ENCODE measurements at regions not wholly inside any gene's neighbourhood (a gene's known extent, or its start where the extent isn't known, plus 50 kb on each side); places are given as distances from the start of the nearest gene placed in this dataset.

DNA sequence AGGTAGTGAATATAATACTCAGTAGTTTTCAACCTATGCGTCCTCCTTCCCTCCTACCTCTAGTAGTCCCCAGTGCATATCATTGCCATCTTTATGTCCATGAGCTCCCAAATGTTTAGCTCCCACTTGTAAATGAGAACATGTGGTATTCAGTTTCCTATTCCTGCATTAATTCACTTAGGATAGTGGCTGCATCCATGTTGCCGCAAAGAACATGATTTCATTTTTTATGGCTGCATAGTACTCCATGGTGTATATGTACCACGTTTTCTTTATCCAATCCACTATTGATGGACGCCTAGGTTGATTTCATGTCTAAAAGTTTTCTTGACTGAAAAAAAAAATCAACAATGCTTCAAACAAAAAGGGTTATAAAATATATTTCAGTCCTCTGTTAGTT, 303.4 kb upstream of the SGCG start:
- Histone ChIP-seq H3K4me1 (ENCODE audit: control insufficient read depth, insufficient read depth, low read length) (no peaks in the 10 kb centered on the region), H3K14ac (replicated peaks; ENCODE audit: low read depth, low read length) (no peak overlapping the region), H2BK15ac (ENCODE audit: low read depth, low read length) (no peak overlapping the region), H3K36me3 (ENCODE audit: control insufficient read depth, insufficient read depth, low read length) (no peaks in the 10 kb centered on the region), H3K23ac (ENCODE audit: low read depth, low read length) (no peak overlapping the region), H2AK5ac (ENCODE audit: low read depth, low read length) (no peak overlapping the region), H2BK120ac (ENCODE audit: low read depth, low read length) (no peak overlapping the region), H3K4ac (ENCODE audit: low read depth, low read length) (no peak overlapping the region), H3K9me3 (ENCODE audit: control insufficient read depth, insufficient read depth, low read length) (no peaks in the 10 kb centered on the region), H2BK20ac (ENCODE audit: low read depth, low read length) (no peak overlapping the region), H4K8ac (ENCODE audit: low read depth in 2 of 2, low read length in 2 of 2) (no peak overlapping the region), H4K91ac (ENCODE audit: insufficient read depth, low read depth, low read length) (no peak overlapping the region), H4K20me1 (ENCODE audit: insufficient read depth, low read length) (no peaks in the 10 kb centered on the region), H3K9me1 (ENCODE audit: insufficient read depth, low read length) (no peaks in the 10 kb centered on the region), H2AK9ac (replicated peaks; ENCODE audit: low read depth, low read length, poor library complexity) (no peak overlapping the region), H3K9ac (ENCODE audit: low read depth, low read length) (no peak overlapping the region), H3K27me3 (ENCODE audit: control insufficient read depth, insufficient read depth, low read length) (no peaks in the 10 kb centered on the region), H3K27ac (ENCODE audit: insufficient read depth, low read length) (no peak overlapping the region), H2BK5ac (ENCODE audit: low read depth, low read length, poor library complexity, severe bottlenecking) (no peak overlapping the region), H3K4me3 (ENCODE audit: insufficient read depth, low read depth, low read length) (no peak overlapping the region), H3K56ac (ENCODE audit: extremely low read depth, insufficient read depth, low read length) (no peak overlapping the region), H3K4me2 (ENCODE audit: low read depth, low read length) (no peak overlapping the region), H2AFZ (replicated peaks; ENCODE audit: low read length, poor library complexity) (no peak overlapping the region), H3K79me1 (ENCODE audit: low read depth in 1 of 2, low read length in 2 of 2) (no peaks in the 10 kb centered on the region), H3K18ac (ENCODE audit: low read depth, low read length) (no peak overlapping the region), H4K5ac (ENCODE audit: low read depth, low read length) (no peak overlapping the region)
- POLR2A ChIA-PET (ENCODE audit: unreplicated experiment), result no interaction called here
- BruUV-seq (replicated peaks), result no TSS peak
- no CpG with 5 or more reads among the region's 4 CpGs for WGBS, 2 experiments (ENCODE audit: extremely low coverage in 2 of 2, insufficient read length in 1 of 2)
- dilution Hi-C loops (cut with HindIII; ENCODE audit: low sequenced_read_pairs, unreplicated experiment), result no loop called here
- in situ Hi-C loops (cut with MboI; ENCODE audit: low sequenced_read_pairs), result no loop called here
- no peak for ATAC-seq (ENCODE audit: low read depth)
- TF ChIP-seq MAZ (IDR thresholded peaks at IDR 0.05; ENCODE audit: borderline replicate concordance, low read depth, low read length), result no peak
- TF ChIP-seq RCOR1 (IDR thresholded peaks at IDR 0.05; ENCODE audit: insufficient replicate concordance, low read length), result no peak
- no peak for TF ChIP-seq POLR2A (IDR thresholded peaks at IDR 0.05; ENCODE audit: low read depth, low read length)
- TF ChIP-seq ELK1 (IDR thresholded peaks at IDR 0.05; ENCODE audit: borderline replicate concordance, low read depth, low read length), result no peak
- TF ChIP-seq, protein P1, sequence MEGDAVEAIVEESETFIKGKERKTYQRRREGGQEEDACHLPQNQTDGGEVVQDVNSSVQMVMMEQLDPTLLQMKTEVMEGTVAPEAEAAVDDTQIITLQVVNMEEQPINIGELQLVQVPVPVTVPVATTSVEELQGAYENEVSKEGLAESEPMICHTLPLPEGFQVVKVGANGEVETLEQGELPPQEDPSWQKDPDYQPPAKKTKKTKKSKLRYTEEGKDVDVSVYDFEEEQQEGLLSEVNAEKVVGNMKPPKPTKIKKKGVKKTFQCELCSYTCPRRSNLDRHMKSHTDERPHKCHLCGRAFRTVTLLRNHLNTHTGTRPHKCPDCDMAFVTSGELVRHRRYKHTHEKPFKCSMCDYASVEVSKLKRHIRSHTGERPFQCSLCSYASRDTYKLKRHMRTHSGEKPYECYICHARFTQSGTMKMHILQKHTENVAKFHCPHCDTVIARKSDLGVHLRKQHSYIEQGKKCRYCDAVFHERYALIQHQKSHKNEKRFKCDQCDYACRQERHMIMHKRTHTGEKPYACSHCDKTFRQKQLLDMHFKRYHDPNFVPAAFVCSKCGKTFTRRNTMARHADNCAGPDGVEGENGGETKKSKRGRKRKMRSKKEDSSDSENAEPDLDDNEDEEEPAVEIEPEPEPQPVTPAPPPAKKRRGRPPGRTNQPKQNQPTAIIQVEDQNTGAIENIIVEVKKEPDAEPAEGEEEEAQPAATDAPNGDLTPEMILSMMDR (conservative IDR thresholded peaks at IDR 0.05; ENCODE audit: low read depth, low read length), result no peak
- no peak for TF ChIP-seq SMC3 (IDR thresholded peaks at IDR 0.05; ENCODE audit: low read depth, low read length)
- TF ChIP-seq MAFK (IDR thresholded peaks at IDR 0.05; ENCODE audit: low read depth, low read length), result no peak
- TF ChIP-seq CHD1 (IDR thresholded peaks at IDR 0.05; ENCODE audit: low read depth, low read length), result no peak
- TF ChIP-seq RFX5 (IDR thresholded peaks at IDR 0.05; ENCODE audit: low read depth, low read length), result no peak
- no peak for TF ChIP-seq USF2 (IDR thresholded peaks at IDR 0.05; ENCODE audit: low read depth, low read length)
- TF ChIP-seq FOS (IDR thresholded peaks at IDR 0.05; ENCODE audit: low read depth, low read length), result no peak
- TF ChIP-seq RAD21 (IDR thresholded peaks at IDR 0.05; ENCODE audit: low read length), result no peak
- no peak for TF ChIP-seq NFE2L2 (IDR thresholded peaks at IDR 0.05; ENCODE audit: low read depth, low read length)
- no peak for TF ChIP-seq BHLHE40 (IDR thresholded peaks at IDR 0.05; ENCODE audit: low read depth, low read length)
- TF ChIP-seq MXI1 (IDR thresholded peaks at IDR 0.05; ENCODE audit: borderline replicate concordance, low read depth, low read length), result no peak
- no peak for TF ChIP-seq CEBPB (IDR thresholded peaks at IDR 0.05; ENCODE audit: low read depth, low read length)
- no peak for DNase-seq
- CTCF ChIA-PET, result no interaction called here
- intact Hi-C loops (cut with micrococcal nuclease), result no loop called here
